Activated T-cell treated with anti-CD3 and anti-CD28 coated beads, Interleukin-2, amount 50 U/mL, for 72 hours (primary cell): ENCODE measurements at regions not wholly inside any gene's neighbourhood (a gene's known extent, or its start where the extent isn't known, plus 50 kb on each side); places are given as distances from the start of the nearest gene placed in this dataset.
"Not testable (repeated sequence)": the region's sequence is repeated elsewhere in the genome, so short reads cannot be mapped to it uniquely, and the experiment has no call there.

Experiments used
- ATAC-seq, 2 donors: fragments of 150-1000 bp; cut with Tn5 transposase; replicated peaks in 1 of 2; 2 replicates each; pipeline ENCODE4 v1.10.0; 2021; ENCODE audit warnings: moderate library complexity in 2 of 2, mild to moderate bottlenecking in 1 of 2
- DNase-seq, 2 donors: peaks; one replicate each; pipeline ENCODE4 v3.0.0; 2021 to 2022; ENCODE audit warnings: mixed read lengths in 1 of 2
- H3K27ac Mint-ChIP-seq: one replicate; pipeline ENCODE4 v1.8.0; 2022; ENCODE audit warnings: mild to moderate bottlenecking, moderate library complexity, mixed read lengths
- H3K27me3 Mint-ChIP-seq: one replicate; pipeline ENCODE4 v1.8.0; 2022; ENCODE audit warnings: low read depth, mixed read lengths
- H3K36me3 Mint-ChIP-seq, 2 donors: one replicate each; pipeline ENCODE4 v1.8.0; 2022; ENCODE audit warnings: mixed read lengths in 2 of 2, mild to moderate bottlenecking in 1 of 2; ENCODE audit not compliant: insufficient read depth in 2 of 2
- H3K4me1 Mint-ChIP-seq: one replicate; pipeline ENCODE4 v1.8.0; 2022; ENCODE audit warnings: low read depth, mixed read lengths
- H3K4me3 Mint-ChIP-seq, 2 donors: one replicate each; pipeline ENCODE4 v1.8.0; 2022; ENCODE audit warnings: mild to moderate bottlenecking in 2 of 2, mixed read lengths in 2 of 2, moderate library complexity in 2 of 2
- H3K9me3 Mint-ChIP-seq, 2 donors: one replicate each; pipeline ENCODE4 v1.8.0; 2022; ENCODE audit warnings: mixed read lengths in 2 of 2

GRCh38 chr1:191074881-191075280, 597.2 kb upstream of the BRINP3 start:
- H3K4me1 Mint-ChIP-seq, result no peaks in the 10 kb centered on the region
- no peaks in the 10 kb centered on the region for H3K27me3 Mint-ChIP-seq
- H3K4me3 Mint-ChIP-seq, result no peak overlapping the region
- no peak for DNase-seq
- H3K36me3 Mint-ChIP-seq, result no peaks in the 10 kb centered on the region
- H3K9me3 Mint-ChIP-seq, result peaks cover 5 to 6% of the 10 kb centered on the region in 2 donors
- H3K27ac Mint-ChIP-seq, result no peak overlapping the region
- ATAC-seq, result no peak

DNA sequence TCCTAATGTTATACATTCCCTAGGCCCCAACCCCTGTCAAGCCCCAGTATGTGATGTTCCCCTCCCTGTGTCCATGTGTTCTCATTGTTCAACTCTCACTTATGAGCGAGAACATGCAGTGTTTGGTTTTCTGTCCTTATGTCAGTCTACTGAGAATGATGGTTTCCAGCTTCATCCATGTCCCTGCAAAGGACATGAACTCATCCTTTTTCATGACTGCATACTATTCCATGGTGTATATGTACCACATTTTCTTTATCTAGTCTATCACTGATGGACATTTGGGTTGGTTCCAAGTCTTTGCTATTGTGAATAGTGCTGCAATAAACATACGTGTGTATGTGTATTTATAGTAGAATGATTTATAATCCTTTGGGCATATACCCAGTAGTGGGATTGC, 605.4 kb upstream of the BRINP3 start:
- H3K27ac Mint-ChIP-seq, DNase-seq, ATAC-seq, H3K27me3 Mint-ChIP-seq, H3K36me3 Mint-ChIP-seq, H3K4me1 Mint-ChIP-seq, H3K4me3 Mint-ChIP-seq: not testable (repeated sequence)
- peaks cover 8 to 17% of the 10 kb centered on the region in 2 donors for H3K9me3 Mint-ChIP-seq

DNA sequence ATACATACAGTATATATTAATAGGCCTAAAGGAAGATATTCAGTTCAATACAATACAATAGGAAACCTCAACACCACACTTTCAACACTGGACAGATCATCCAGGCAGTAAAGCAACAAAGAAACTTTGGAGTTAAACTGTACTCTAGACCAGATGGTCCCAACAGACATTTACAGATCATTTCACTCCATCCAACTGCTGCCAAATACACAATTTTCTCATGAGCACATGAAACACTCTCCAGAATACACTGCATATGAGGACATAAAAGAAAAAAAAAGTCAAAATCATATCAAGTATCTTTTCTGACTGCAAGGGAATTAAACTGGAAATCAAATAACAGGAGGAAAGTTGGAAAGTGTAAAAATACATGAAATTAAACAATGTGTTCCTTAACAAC, 607.5 kb upstream of the BRINP3 start:
- H3K4me3 Mint-ChIP-seq, result no peak overlapping the region
- H3K36me3 Mint-ChIP-seq, result peaks cover 0 to 2% of the 10 kb centered on the region in 2 donors
- ATAC-seq (no peak), DNase-seq (no peak)
- H3K27ac Mint-ChIP-seq, result no peak overlapping the region
- H3K27me3 Mint-ChIP-seq, result no peaks in the 10 kb centered on the region
- H3K9me3 Mint-ChIP-seq, result peaks cover 3 to 13% of the 10 kb centered on the region in 2 donors
- H3K4me1 Mint-ChIP-seq, result no peaks in the 10 kb centered on the region

GRCh38 chr1:191086910-191087309, 609.2 kb upstream of the BRINP3 start:
- DNase-seq (no peak), ATAC-seq (no peak)
- Mint-ChIP-seq H3K27me3 (no peaks in the 10 kb centered on the region), H3K27ac (no peak overlapping the region), H3K36me3 (no peaks in the 10 kb centered on the region), H3K4me3 (no peak overlapping the region), H3K4me1 (no peaks in the 10 kb centered on the region), H3K9me3 (peaks cover 1 to 11% of the 10 kb centered on the region in 2 donors)

- Mint-ChIP-seq H3K9me3 (peaks cover 8 to 12% of the 10 kb centered on the region in 2 donors), H3K27ac (no peak overlapping the region), H3K36me3 (peaks cover 0 to 2% of the 10 kb centered on the region in 2 donors), H3K4me3 (no peak overlapping the region), H3K27me3 (no peaks in the 10 kb centered on the region), H3K4me1 (no peaks in the 10 kb centered on the region)
- DNase-seq (no peak), ATAC-seq (no peak)
Observed at GRCh38 chr1:191096405-191096804, 618.7 kb upstream of the BRINP3 start.

DNA sequence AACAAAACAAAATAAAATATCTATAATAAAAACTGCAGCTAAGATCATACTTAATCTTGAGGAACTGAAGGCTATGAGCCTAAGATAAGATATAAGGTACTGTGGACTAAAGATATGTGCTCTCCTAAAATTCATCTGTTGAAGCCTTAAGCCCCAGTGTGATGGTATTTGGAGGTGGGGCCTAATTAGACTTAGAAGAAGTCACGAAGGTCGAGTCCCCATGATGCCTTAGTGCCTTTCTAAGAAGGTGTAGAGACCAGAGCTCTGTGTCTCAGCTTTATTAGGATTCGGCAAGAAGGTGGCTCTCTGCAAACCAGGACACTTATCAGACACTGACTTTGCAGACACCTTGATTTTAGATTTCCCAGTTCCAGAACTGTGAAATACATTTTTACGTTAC, 622.0 kb upstream of the BRINP3 start:
- DNase-seq (no peak), ATAC-seq (no peak)
- Mint-ChIP-seq H3K27ac (no peak overlapping the region), H3K4me3 (no peak overlapping the region), H3K36me3 (peaks cover 0 to 2% of the 10 kb centered on the region in 2 donors), H3K27me3 (no peaks in the 10 kb centered on the region), H3K4me1 (no peaks in the 10 kb centered on the region), H3K9me3 (peaks cover 5 to 6% of the 10 kb centered on the region in 2 donors)

DNA sequence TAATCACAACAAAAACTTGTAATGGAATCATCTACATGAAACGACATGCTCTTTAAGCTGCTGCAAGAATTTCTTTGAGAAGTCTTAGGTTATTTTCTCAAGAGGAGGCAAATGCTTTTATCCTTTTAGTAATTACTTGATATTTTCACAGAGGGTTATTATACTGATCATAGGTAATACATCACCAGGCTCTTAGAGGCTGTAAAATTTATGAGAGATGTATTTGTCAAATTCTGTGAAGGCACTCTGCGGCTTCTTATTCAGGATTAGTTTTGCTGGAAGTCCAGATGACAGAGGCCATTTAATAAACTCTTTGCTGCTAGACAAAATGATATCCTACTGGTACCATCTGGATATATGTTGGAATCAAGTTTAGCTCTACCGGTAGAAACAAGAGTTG, 624.3 kb upstream of the BRINP3 start:
- DNase-seq (no peak), ATAC-seq (no peak)
- Mint-ChIP-seq H3K4me1 (no peaks in the 10 kb centered on the region), H3K9me3 (peaks cover 5% of the 10 kb centered on the region in 2 donors), H3K27me3 (no peaks in the 10 kb centered on the region), H3K27ac (no peak overlapping the region), H3K36me3 (no peaks in the 10 kb centered on the region), H3K4me3 (no peak overlapping the region)

DNA sequence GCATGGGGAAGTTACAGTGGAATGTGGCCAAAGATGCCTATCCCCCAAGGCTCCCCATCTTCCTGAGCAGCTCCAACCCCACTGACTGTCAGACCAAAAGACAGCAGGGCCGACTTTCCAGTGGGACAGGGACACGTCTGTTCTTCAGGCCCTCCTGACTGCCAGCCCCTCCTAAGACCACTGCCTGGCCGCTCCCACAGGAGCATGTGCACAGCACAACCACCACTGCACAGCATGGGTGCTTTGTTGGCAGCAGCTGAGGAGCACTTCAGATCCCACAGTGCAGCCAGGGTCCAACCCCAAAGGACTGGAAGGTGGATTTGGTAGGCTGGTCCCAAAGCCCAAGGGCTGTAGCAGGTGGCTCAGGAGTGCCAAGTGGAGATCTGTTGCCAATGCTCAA, 648.3 kb upstream of the BRINP3 start:
- no peaks in the 10 kb centered on the region for H3K36me3 Mint-ChIP-seq
- H3K27me3 Mint-ChIP-seq, result no peaks in the 10 kb centered on the region
- H3K4me1 Mint-ChIP-seq, result no peaks in the 10 kb centered on the region
- no peak overlapping the region for H3K27ac Mint-ChIP-seq
- DNase-seq (no peak), ATAC-seq (no peak)
- H3K9me3 Mint-ChIP-seq, result peaks cover 3 to 12% of the 10 kb centered on the region in 2 donors
- H3K4me3 Mint-ChIP-seq, result no peak overlapping the region

DNA sequence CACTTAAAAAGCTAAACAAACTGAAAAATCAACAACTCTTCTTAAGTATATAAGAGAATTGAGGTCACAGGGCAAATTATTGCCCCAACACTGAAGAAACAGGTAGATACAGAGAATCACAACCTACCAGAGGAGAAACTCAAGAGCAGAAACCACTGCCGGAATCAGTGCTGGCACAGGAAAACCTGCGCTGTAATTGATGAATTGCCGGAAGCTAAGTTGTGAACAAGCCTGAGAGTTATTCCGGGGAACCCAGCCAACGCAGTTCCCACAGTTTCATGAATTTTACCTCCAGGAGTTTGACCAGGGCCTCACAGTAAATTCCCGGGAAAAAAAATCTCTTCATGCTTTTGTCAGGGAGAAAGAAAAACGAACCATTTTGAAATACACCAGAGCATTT, 657.1 kb upstream of the BRINP3 start:
- ATAC-seq (no peak), DNase-seq (no peak)
- Mint-ChIP-seq H3K27ac (no peak overlapping the region), H3K9me3 (peaks cover 7% of the 10 kb centered on the region in 2 donors), H3K4me1 (no peaks in the 10 kb centered on the region), H3K27me3 (no peaks in the 10 kb centered on the region), H3K4me3 (no peak overlapping the region), H3K36me3 (no peaks in the 10 kb centered on the region)

GRCh38 chr1:191140038-191140437, 662.4 kb upstream of the BRINP3 start:
- ATAC-seq, result no peak
- H3K9me3 Mint-ChIP-seq, result peaks cover 4 to 8% of the 10 kb centered on the region in 2 donors
- no peaks in the 10 kb centered on the region for H3K27me3 Mint-ChIP-seq
- no peaks in the 10 kb centered on the region for H3K36me3 Mint-ChIP-seq
- H3K4me1 Mint-ChIP-seq, result no peaks in the 10 kb centered on the region
- H3K27ac Mint-ChIP-seq, result no peak overlapping the region
- H3K4me3 Mint-ChIP-seq, result no peak overlapping the region
- DNase-seq, result no peak

- H3K27me3 Mint-ChIP-seq, result no peaks in the 10 kb centered on the region
- DNase-seq (no peak), ATAC-seq (no peak)
- H3K36me3 Mint-ChIP-seq, result no peaks in the 10 kb centered on the region
- no peaks in the 10 kb centered on the region for H3K4me1 Mint-ChIP-seq
- no peak overlapping the region for H3K27ac Mint-ChIP-seq
- H3K9me3 Mint-ChIP-seq, result peaks cover 3 to 4% of the 10 kb centered on the region in 2 donors
- no peak overlapping the region for H3K4me3 Mint-ChIP-seq
Observed at GRCh38 chr1:191142748-191143147, 665.1 kb upstream of the BRINP3 start.

- Mint-ChIP-seq H3K9me3 (peaks cover 3 to 6% of the 10 kb centered on the region in 2 donors), H3K4me3 (no peak overlapping the region), H3K27ac (no peak overlapping the region), H3K36me3 (no peaks in the 10 kb centered on the region), H3K27me3 (no peaks in the 10 kb centered on the region), H3K4me1 (no peaks in the 10 kb centered on the region)
- no peak for ATAC-seq
- DNase-seq, result no peak
Observed at GRCh38 chr1:191145834-191146233, 668.2 kb upstream of the BRINP3 start.

- ATAC-seq (no peak), DNase-seq (no peak)
- no peaks in the 10 kb centered on the region for H3K4me1 Mint-ChIP-seq
- H3K27me3 Mint-ChIP-seq, result no peaks in the 10 kb centered on the region
- no peaks in the 10 kb centered on the region for H3K36me3 Mint-ChIP-seq
- H3K9me3 Mint-ChIP-seq, result peaks cover 1 to 4% of the 10 kb centered on the region in 2 donors
- no peak overlapping the region for H3K27ac Mint-ChIP-seq
- no peak overlapping the region for H3K4me3 Mint-ChIP-seq
Observed at GRCh38 chr1:191151321-191151807, 673.7 kb upstream of the BRINP3 start.

GRCh38 chr1:191152776-191153175, 675.1 kb upstream of the BRINP3 start:
- peaks cover 1 to 4% of the 10 kb centered on the region in 2 donors for H3K9me3 Mint-ChIP-seq
- no peak overlapping the region for H3K27ac Mint-ChIP-seq
- DNase-seq (no peak), ATAC-seq (no peak)
- H3K4me3 Mint-ChIP-seq, result no peak overlapping the region
- no peaks in the 10 kb centered on the region for H3K27me3 Mint-ChIP-seq
- no peaks in the 10 kb centered on the region for H3K4me1 Mint-ChIP-seq
- H3K36me3 Mint-ChIP-seq, result no peaks in the 10 kb centered on the region
